GM23338 (cell line): ENCODE measurements at regions not wholly inside any gene's neighbourhood (a gene's known extent, or its start where the extent isn't known, plus 50 kb on each side); places are given as distances from the start of the nearest gene placed in this dataset.

ENCODE experiments used
- ATAC-seq: fragments of 200-7000 bp; cut with Tn5 transposase; 3 replicates; pipeline ENCODE4 v1.9.1; 2020
- DNase-seq: peaks from one replicate; pipeline ENCODE4 v3.0.0-alpha.2; 2015; ENCODE audit warnings: low spot score
- H2AFZ ChIP-seq: fragments of 200-600 bp; sonication (generic); 2 replicates; pipeline ENCODE4 v1.8.0; 2016; ENCODE audit warnings: antibody characterized with exemption, mild to moderate bottlenecking, moderate library complexity
- H3F3A ChIP-seq: fragments of 200-600 bp; sonication (generic); replicated peaks from 2 replicates; pipeline ENCODE4 v1.8.0; 2017; ENCODE audit warnings: antibody characterized with exemption, mixed run types, low read depth
- H3K27ac ChIP-seq: fragments of 200-600 bp; sonication (generic); 2 replicates; pipeline ENCODE4 v1.6.1; 2016; ENCODE audit warnings: low read depth
- H3K27me3 ChIP-seq: fragments of 200-600 bp; sonication (generic); 2 replicates; pipeline ENCODE4 v1.8.0; 2016; ENCODE audit warnings: mild to moderate bottlenecking, mixed run types, moderate library complexity; ENCODE audit not compliant: insufficient read depth
- H3K36me3 ChIP-seq: fragments of 200-600 bp; sonication (generic); 2 replicates; pipeline ENCODE4 v1.8.0; 2016; ENCODE audit warnings: mild to moderate bottlenecking; ENCODE audit not compliant: insufficient read depth
- H3K4me1 ChIP-seq: fragments of 200-600 bp; sonication (generic); 2 replicates; pipeline ENCODE4 v1.8.0; 2016; ENCODE audit warnings: mild to moderate bottlenecking, moderate library complexity; ENCODE audit not compliant: insufficient read depth
- H3K4me2 ChIP-seq: fragments of 200-600 bp; sonication (generic); 2 replicates; pipeline ENCODE4 v1.7.1; 2017; ENCODE audit warnings: mixed run types
- H3K4me3 ChIP-seq: fragments of 200-600 bp; sonication (generic); 2 replicates; pipeline ENCODE4 v1.6.1; 2016; ENCODE audit warnings: mixed run types
- H3K79me2 ChIP-seq: fragments of 200-600 bp; sonication (generic); replicated peaks from 2 replicates; pipeline ENCODE4 v1.8.0; 2017; ENCODE audit warnings: mild to moderate bottlenecking; ENCODE audit not compliant: insufficient read depth
- H3K9me2 ChIP-seq: fragments of 200-600 bp; sonication (generic); 2 replicates; pipeline ENCODE4 v1.8.0; 2017; ENCODE audit not compliant: insufficient read depth
- H4K20me1 ChIP-seq: fragments of 200-600 bp; sonication (generic); replicated peaks from 2 replicates; pipeline ENCODE4 v1.8.0; 2017; ENCODE audit warnings: mild to moderate bottlenecking; ENCODE audit not compliant: insufficient read depth
- H3K27ac Mint-ChIP-seq: 2 replicates; pipeline ENCODE4 v1.8.0; 2020; ENCODE audit warnings: inconsistent platforms, mild to moderate bottlenecking, moderate library complexity, mixed read lengths
- H3K27me3 Mint-ChIP-seq: 3 replicates; pipeline ENCODE4 v1.8.0; 2022; ENCODE audit warnings: low read depth, mild to moderate bottlenecking, moderate library complexity, mixed read lengths, inconsistent platforms; ENCODE audit not compliant: insufficient read depth, poor library complexity
- H3K36me3 Mint-ChIP-seq: 3 replicates; pipeline ENCODE4 v1.8.0; 2021; ENCODE audit warnings: low read depth, mild to moderate bottlenecking, inconsistent platforms, moderate library complexity, mixed read lengths
- H3K4me1 Mint-ChIP-seq: 3 replicates; pipeline ENCODE4 v1.8.0; 2020; ENCODE audit warnings: mild to moderate bottlenecking, inconsistent platforms, mixed read lengths
- H3K4me3 Mint-ChIP-seq: 3 replicates; pipeline ENCODE4 v1.8.0; 2021; ENCODE audit warnings: moderate library complexity, mild to moderate bottlenecking, inconsistent platforms, mixed read lengths
- H3K9me3 Mint-ChIP-seq: 3 replicates; pipeline ENCODE4 v1.8.0; 2020; ENCODE audit warnings: moderate library complexity, mild to moderate bottlenecking, inconsistent platforms, mixed read lengths
- CREB1 ChIP-seq: fragments of 250-450 bp; sonication (Bioruptor Pico); IDR thresholded peaks from 2 replicates; pipeline ENCODE4 v1.5.0; 2020; ENCODE audit warnings: low read depth, mild to moderate bottlenecking, moderate library complexity
- CTCF ChIP-seq, 2 experiments: fragments of 200-600 bp in 1 of 2; sonication (generic) in 1 of 2; conservative IDR thresholded peaks; 2 replicates each; pipeline versions ENCODE4 v1.5.1 to v1.6.1; 2016 to 2017; ENCODE audit warnings: antibody characterized with exemption in 2 of 2, low read depth in 2 of 2, mild to moderate bottlenecking in 2 of 2, moderate library complexity in 1 of 2
- EZH2 ChIP-seq: fragments of 200-600 bp; sonication (generic); IDR thresholded peaks from one replicate; pipeline ENCODE4 v1.8.0; 2017; ENCODE audit warnings: antibody characterized with exemption, mild to moderate bottlenecking, low read depth; ENCODE audit not compliant: unreplicated experiment
- EZH2phosphoT487 ChIP-seq: fragments of 200-600 bp; sonication (generic); IDR thresholded peaks from one replicate; pipeline ENCODE4 v1.8.1; 2018; ENCODE audit warnings: antibody characterized with exemption; ENCODE audit not compliant: unreplicated experiment
- POLR2AphosphoS5 ChIP-seq: IDR thresholded peaks from 2 replicates; pipeline ENCODE4 v1.6.1; 2016; ENCODE audit warnings: antibody characterized with exemption, low read depth
- REST ChIP-seq: IDR thresholded peaks from one replicate; pipeline ENCODE4 v1.6.1; 2018; ENCODE audit warnings: antibody characterized with exemption; ENCODE audit not compliant: unreplicated experiment
- ZNF462 ChIP-seq: fragments of 250-450 bp; sonication (Bioruptor Pico); IDR thresholded peaks from 2 replicates; pipeline ENCODE4 v1.5.0; 2020; ENCODE audit warnings: mild to moderate bottlenecking, moderate library complexity

GRCh38 chr6:40036186-40036585 lies 101.9 kb upstream of the MOCS1 start:
- H3K27me3 Mint-ChIP-seq, result no peaks in the 10 kb centered on the region
- Histone ChIP-seq H3K36me3 (no peaks in the 10 kb centered on the region), H3K27ac (no peak overlapping the region), H3K27me3 (no peaks in the 10 kb centered on the region), H3F3A (no peaks in the 10 kb centered on the region), H3K79me2 (no peaks in the 10 kb centered on the region), H3K4me2 (no peak overlapping the region), H3K4me3 (no peak overlapping the region), H3K4me1 (peaks cover 15% of the 10 kb centered on the region), H4K20me1 (no peaks in the 10 kb centered on the region), H3K9me2 (peaks cover 14% of the 10 kb centered on the region), H2AFZ (no peak overlapping the region)
- TF ChIP-seq POLR2AphosphoS5, result no peak
- ATAC-seq (no peak), DNase-seq (no peak)
- no peak overlapping the region for H3K27ac Mint-ChIP-seq
- H3K9me3 Mint-ChIP-seq, result peaks cover 6% of the 10 kb centered on the region; the same call in 1 of the 3 replicates
- H3K36me3 Mint-ChIP-seq, result no peaks in the 10 kb centered on the region
- H3K4me1 Mint-ChIP-seq, result peaks cover 18% of the 10 kb centered on the region
- no peak overlapping the region for H3K4me3 Mint-ChIP-seq

GRCh38 chr6:40028449-40028848 lies 94.2 kb upstream of the MOCS1 start:
- no peaks in the 10 kb centered on the region for H3K27me3 ChIP-seq
- no peaks in the 10 kb centered on the region for H3K9me3 Mint-ChIP-seq
- H3K27ac Mint-ChIP-seq, result no peak overlapping the region

More at GRCh38 chr6:40028449-40028848, 94.2 kb upstream of the MOCS1 start:
- Histone ChIP-seq H3K4me3 (no peak overlapping the region), H3K4me1 (no peaks in the 10 kb centered on the region), H2AFZ (no peak overlapping the region), H4K20me1 (no peaks in the 10 kb centered on the region), H3K27ac (no peak overlapping the region), H3K36me3 (no peaks in the 10 kb centered on the region), H3F3A (no peaks in the 10 kb centered on the region), H3K4me2 (no peak overlapping the region), H3K79me2 (no peaks in the 10 kb centered on the region), H3K9me2 (peaks cover 10% of the 10 kb centered on the region; the same call in 1 of the 2 replicates)
- TF ChIP-seq ZNF462 (CRISPR knock-in tag), result no peak
- TF ChIP-seq EZH2, result no peak
- TF ChIP-seq CTCF (conservative IDR thresholded peaks at IDR 0.05; ENCODE audit: low read depth in 2 of 2), result peak; percentile 34 to 46; a peak in 3 of 4 replicates
- TF ChIP-seq EZH2phosphoT487, result no peak
- TF ChIP-seq CREB1 (CRISPR knock-in tag), result no peak
- TF ChIP-seq REST, result no peak
- Mint-ChIP-seq H3K27me3 (peaks cover under 1% of the 10 kb centered on the region), H3K4me3 (no peak overlapping the region), H3K36me3 (no peaks in the 10 kb centered on the region), H3K4me1 (no peaks in the 10 kb centered on the region)
- no peak for ATAC-seq
- peak; percentile 31 for DNase-seq
